Kidney epithelial cell (primary cell): ENCODE measurements at regions not wholly inside any gene's neighbourhood (a gene's known extent, or its start where the extent isn't known, plus 50 kb on each side); places are given as distances from the start of the nearest gene placed in this dataset.

Source experiments
- DNase-seq: peaks from one replicate; pipeline ENCODE4 v3.0.0-alpha.2; 2010; ENCODE audit warnings: low read depth
- H3K27me3 ChIP-seq: 2 replicates; pipeline ENCODE4 v1.6.0; 2011; ENCODE audit warnings: low read length; ENCODE audit not compliant: control insufficient read depth, insufficient read depth
- H3K36me3 ChIP-seq: 2 replicates; pipeline ENCODE4 v1.5.1; 2011; ENCODE audit warnings: low read length; ENCODE audit not compliant: control insufficient read depth, insufficient read depth
- H3K4me3 ChIP-seq: 2 replicates; pipeline ENCODE4 v1.5.1; 2011; ENCODE audit warnings: low read depth, mild to moderate bottlenecking, control low read depth, low read length
- CTCF ChIP-seq: IDR thresholded peaks from 2 replicates; pipeline ENCODE4 v1.5.1; 2011; ENCODE audit warnings: mild to moderate bottlenecking, moderate library complexity, low read length, control low read depth, inconsistent platforms; ENCODE audit not compliant: insufficient read depth, poor library complexity, severe bottlenecking

- Histone ChIP-seq H3K4me3 (no peak overlapping the region), H3K36me3 (no peaks in the 10 kb centered on the region), H3K27me3 (no peaks in the 10 kb centered on the region)
- no peak for DNase-seq
- no peak for TF ChIP-seq CTCF
Observed at GRCh38 chrX:115373308-115373707, 83.8 kb downstream of the LUZP4 start.

- no peak for TF ChIP-seq CTCF
- Histone ChIP-seq H3K4me3 (no peak overlapping the region), H3K27me3 (no peaks in the 10 kb centered on the region), H3K36me3 (no peaks in the 10 kb centered on the region)
- DNase-seq: no peak
Observed at GRCh38 chrX:115378471-115378870, 89.0 kb downstream of the LUZP4 start.

GRCh38 chrX:115387327-115387726, 97.8 kb downstream of the LUZP4 start:
- Histone ChIP-seq H3K36me3 (no peaks in the 10 kb centered on the region), H3K27me3 (no peaks in the 10 kb centered on the region), H3K4me3 (no peak overlapping the region)
- no peak for DNase-seq
- no peak for TF ChIP-seq CTCF

GRCh38 chrX:115388879-115389278, 99.4 kb downstream of the LUZP4 start:
- DNase-seq: no peak
- H3K27me3 ChIP-seq: no peaks in the 10 kb centered on the region
- H3K4me3 ChIP-seq: no peak overlapping the region
- H3K36me3 ChIP-seq: no peaks in the 10 kb centered on the region
- TF ChIP-seq CTCF: no peak

- Histone ChIP-seq H3K36me3 (no peaks in the 10 kb centered on the region), H3K27me3 (no peaks in the 10 kb centered on the region), H3K4me3 (no peak overlapping the region)
- no peak for TF ChIP-seq CTCF
- DNase-seq: no peak
Observed at GRCh38 chrX:115390078-115390477, 100.6 kb downstream of the LUZP4 start.

- no peak for TF ChIP-seq CTCF
- DNase-seq: no peak
- no peak overlapping the region for H3K4me3 ChIP-seq
- H3K36me3 ChIP-seq: no peaks in the 10 kb centered on the region
- no peaks in the 10 kb centered on the region for H3K27me3 ChIP-seq
Observed at GRCh38 chrX:115392031-115392430, 102.5 kb downstream of the LUZP4 start.
